Left lung (tissue), 4 donors: ENCODE measurements at regions not wholly inside any gene's neighbourhood (a gene's known extent, or its start where the extent isn't known, plus 50 kb on each side); places are given as distances from the start of the nearest gene placed in this dataset.

Experiments used
- ATAC-seq: fragments of 200-7000 bp; cut with Tn5 transposase; one replicate; pipeline ENCODE4 v1.9.1; 2020; ENCODE audit warnings: moderate library complexity
- DNase-seq, 4 donors: peaks; one replicate each; pipeline ENCODE4 v3.0.0-alpha.2; 2013 to 2020
- H3K27ac ChIP-seq, 2 donors: fragments of 200-600 bp; sonication (generic) in 1 of 2; one replicate each; pipeline versions ENCODE4 v1.5.0 to v1.8.0; 2020 to 2021
- H3K27me3 ChIP-seq, 2 donors: fragments of 200-600 bp; sonication (generic) in 1 of 2; one replicate each; pipeline versions ENCODE4 v1.5.0 to v1.8.0; 2020 to 2021
- H3K36me3 ChIP-seq, 2 donors: fragments of 200-600 bp; sonication (generic) in 1 of 2; one replicate each; pipeline versions ENCODE4 v1.5.0 to v1.8.0; 2020 to 2021
- H3K4me1 ChIP-seq, 2 donors: fragments of 200-600 bp; one replicate each; pipeline ENCODE4 v1.8.0; 2021
- H3K4me3 ChIP-seq, 2 donors: fragments of 200-600 bp; sonication (generic) in 1 of 2; one replicate each; pipeline versions ENCODE4 v1.5.0 to v1.8.0; 2020 to 2021; ENCODE audit warnings: mild to moderate bottlenecking in 1 of 2
- H3K9me3 ChIP-seq, 2 donors: fragments of 200-600 bp; sonication (generic) in 1 of 2; one replicate each; pipeline versions ENCODE4 v1.5.0 to v1.8.0; 2020 to 2021
- CTCF ChIP-seq, 2 donors: fragments of 200-600 bp; sonication (generic) in 1 of 2; IDR thresholded peaks; one replicate each; pipeline versions ENCODE4 v1.5.0 to v1.8.0; 2021; ENCODE audit warnings: antibody characterized with exemption in 2 of 2
- intact Hi-C, 2 donors: fragments of 100-400 bp; cut with DNase I; formaldehyde crosslinking; loops; one replicate each; pipeline versions ENCODE4 v1.11.2 to v1.14.2; 2022
- donor health status: DM: no; HTN: yes; CAD: no.
- donor health status: DM: no; HTN: no; CAD: no.

GRCh38 chr7:111666260-111666659 lies 104.0 kb upstream of the IMMP2L start:
- intact Hi-C loops, result no loop called here
- Histone ChIP-seq H3K9me3 (no peaks in the 10 kb centered on the region), H3K4me3 (no peak overlapping the region), H3K36me3 (no peaks in the 10 kb centered on the region), H3K27ac (no peak overlapping the region), H3K4me1 (no peaks in the 10 kb centered on the region), H3K27me3 (no peaks in the 10 kb centered on the region)
- TF ChIP-seq CTCF (IDR thresholded peaks at IDR 0.05), result no peak
- ATAC-seq (peak; percentile 17), DNase-seq (no peak)

GRCh38 chr7:111663771-111664170 lies 101.5 kb upstream of the IMMP2L start:
- Histone ChIP-seq H3K27ac (no peak overlapping the region), H3K9me3 (no peaks in the 10 kb centered on the region), H3K4me3 (no peak overlapping the region), H3K36me3 (no peaks in the 10 kb centered on the region), H3K27me3 (no peaks in the 10 kb centered on the region), H3K4me1 (no peaks in the 10 kb centered on the region)
- intact Hi-C loops, result no loop called here
- DNase-seq (no peak), ATAC-seq (no peak)
- TF ChIP-seq CTCF (IDR thresholded peaks at IDR 0.05), result no peak

- H3K27ac ChIP-seq, result no peak overlapping the region
- ATAC-seq, result no peak
- intact Hi-C loops, result no loop called here
- no peak for TF ChIP-seq CTCF (IDR thresholded peaks at IDR 0.05)
- H3K4me3 ChIP-seq, result no peak overlapping the region
- no peaks in the 10 kb centered on the region for H3K36me3 ChIP-seq
- DNase-seq, result no peak
- no peaks in the 10 kb centered on the region for H3K9me3 ChIP-seq
- no peaks in the 10 kb centered on the region for H3K4me1 ChIP-seq
- H3K27me3 ChIP-seq, result no peaks in the 10 kb centered on the region
Measured at GRCh38 chr7:111662386-111662785, 100.1 kb upstream of the IMMP2L start.

GRCh38 chr7:111660478-111660877 lies 98.2 kb upstream of the IMMP2L start:
- Histone ChIP-seq H3K36me3 (no peaks in the 10 kb centered on the region), H3K9me3 (no peaks in the 10 kb centered on the region), H3K27me3 (no peaks in the 10 kb centered on the region), H3K4me1 (no peaks in the 10 kb centered on the region), H3K4me3 (no peak overlapping the region), H3K27ac (no peak overlapping the region)
- intact Hi-C loops, result no loop called here
- TF ChIP-seq CTCF (IDR thresholded peaks at IDR 0.05), result no peak
- no peak for DNase-seq
- ATAC-seq, result no peak

GRCh38 chr7:111658546-111658945 lies 96.3 kb upstream of the IMMP2L start:
- Histone ChIP-seq H3K27me3 (no peaks in the 10 kb centered on the region), H3K27ac (no peak overlapping the region), H3K36me3 (no peaks in the 10 kb centered on the region), H3K4me1 (no peaks in the 10 kb centered on the region), H3K9me3 (no peaks in the 10 kb centered on the region), H3K4me3 (no peak overlapping the region)
- intact Hi-C loops, result no loop called here
- TF ChIP-seq CTCF (IDR thresholded peaks at IDR 0.05), result no peak
- DNase-seq (no peak), ATAC-seq (no peak)
